NCI-H82 treated with DMSO at 0.1 percent for 48 hours (cell line): ENCODE measurements at regions not wholly inside any gene's neighbourhood (a gene's known extent, or its start where the extent isn't known, plus 50 kb on each side); places are given as distances from the start of the nearest gene placed in this dataset.
"Not testable (repeated sequence)": the region's sequence is repeated elsewhere in the genome, so short reads cannot be mapped to it uniquely, and the experiment has no call there.

ENCODE experiments used
- DNase-seq: peaks from one replicate; lab custom pipeline; 2025; ENCODE audit not compliant: unreplicated experiment; lab: John Stamatoyannopoulos, UW

DNA sequence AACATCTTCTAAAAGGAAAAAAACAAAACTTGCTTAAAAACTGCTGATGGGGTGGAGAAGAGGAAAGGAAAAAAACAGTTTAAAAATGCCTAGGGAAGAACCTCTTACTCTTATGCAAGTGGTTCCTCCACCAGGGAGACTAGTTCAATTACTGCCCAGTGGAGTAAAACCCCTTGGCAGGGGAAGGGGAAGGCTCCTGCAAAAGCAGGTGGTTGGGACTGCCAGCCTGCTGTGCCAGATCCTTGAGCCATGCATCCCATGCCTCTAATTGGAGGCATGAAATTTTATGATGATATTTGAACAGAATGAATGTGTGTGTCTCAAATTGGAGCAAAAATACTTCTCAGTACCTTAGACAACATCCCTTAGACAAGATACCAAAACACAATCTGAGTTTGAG is 118.8 kb downstream of the FSCB start:
- no peak for DNase-seq

DNA sequence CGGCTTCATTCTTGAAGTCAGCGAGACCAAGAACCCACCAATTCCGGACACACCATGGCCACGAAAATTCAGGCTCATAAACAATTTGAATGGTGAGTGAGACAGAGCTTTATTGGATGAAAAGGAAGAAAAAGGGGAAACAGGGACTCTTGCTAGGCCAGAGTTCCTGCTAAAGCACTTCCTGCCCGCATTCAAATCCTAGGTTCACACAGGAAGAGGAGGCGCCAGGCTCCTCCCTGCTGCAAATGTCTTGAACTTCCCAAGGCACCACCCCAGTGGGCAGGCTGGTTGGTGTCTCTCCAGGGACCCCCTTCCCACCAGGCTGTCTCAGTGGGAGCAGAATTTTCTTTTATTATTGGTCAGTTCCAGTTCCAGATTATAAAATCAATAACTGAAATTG is 121.2 kb downstream of the FSCB start:
- DNase-seq, result no peak

GRCh38 chr14:44385296-44385695 is 121.8 kb downstream of the FSCB start:
- not testable (repeated sequence) for DNase-seq

- DNase-seq, result not testable (repeated sequence)
Observed at GRCh38 chr14:44384601-44385293, 122.3 kb downstream of the FSCB start.

GRCh38 chr14:44384093-44384492 is 123.0 kb downstream of the FSCB start:
- DNase-seq, result no peak

DNA sequence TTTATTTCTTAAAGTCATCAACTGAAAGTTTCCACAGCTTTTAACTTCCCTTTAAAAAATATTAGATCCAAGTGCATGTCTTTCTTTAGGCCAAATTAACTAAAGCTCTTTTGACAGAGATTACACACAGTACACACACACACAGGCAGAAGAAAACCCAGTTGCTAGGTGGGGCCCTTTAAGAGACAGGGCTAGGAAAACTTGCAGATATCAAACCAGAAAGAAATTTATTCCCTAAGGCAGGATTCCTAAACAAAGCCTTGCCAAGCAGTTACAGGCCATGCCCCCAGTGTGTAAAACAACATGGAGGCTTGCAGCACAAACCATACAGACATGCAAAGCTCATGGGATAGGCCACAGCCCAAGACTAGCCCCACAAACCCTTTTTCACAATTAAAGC is 123.4 kb downstream of the FSCB start:
- no peak for DNase-seq

GRCh38 chr14:44379292-44379977 is 127.6 kb downstream of the FSCB start:
- DNase-seq, result no peak

GRCh38 chr14:44374906-44375305 is 132.2 kb downstream of the FSCB start:
- DNase-seq, result no peak

GRCh38 chr14:44372807-44373489 is 134.1 kb downstream of the FSCB start:
- DNase-seq, result no peak

DNA sequence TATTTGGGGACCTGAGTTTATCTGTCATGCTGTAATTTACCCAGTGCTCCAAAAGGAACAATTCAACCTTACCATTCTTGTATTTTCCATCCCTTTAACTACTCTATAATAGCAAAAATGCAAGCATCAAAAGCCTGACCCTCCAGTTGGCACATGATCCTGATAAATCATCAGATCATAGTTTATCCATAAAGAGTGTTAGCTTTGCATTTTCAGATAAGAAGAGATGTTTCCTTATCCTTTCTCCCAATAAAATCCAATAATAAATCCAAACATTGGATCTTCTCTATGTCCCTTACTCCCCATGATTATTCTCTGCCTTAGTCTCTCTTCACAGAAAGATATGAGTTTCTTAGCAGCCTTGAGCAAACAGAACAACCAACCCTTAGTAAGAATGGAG is 134.9 kb downstream of the FSCB start:
- no peak for DNase-seq

- DNase-seq, result no peak
Observed at GRCh38 chr14:44370727-44371126, 136.4 kb downstream of the FSCB start.

GRCh38 chr14:44369401-44370123 is 137.5 kb downstream of the FSCB start:
- no peak for DNase-seq

- no peak for DNase-seq
Observed at GRCh38 chr14:44361083-44361482, 146.0 kb downstream of the FSCB start.

DNA sequence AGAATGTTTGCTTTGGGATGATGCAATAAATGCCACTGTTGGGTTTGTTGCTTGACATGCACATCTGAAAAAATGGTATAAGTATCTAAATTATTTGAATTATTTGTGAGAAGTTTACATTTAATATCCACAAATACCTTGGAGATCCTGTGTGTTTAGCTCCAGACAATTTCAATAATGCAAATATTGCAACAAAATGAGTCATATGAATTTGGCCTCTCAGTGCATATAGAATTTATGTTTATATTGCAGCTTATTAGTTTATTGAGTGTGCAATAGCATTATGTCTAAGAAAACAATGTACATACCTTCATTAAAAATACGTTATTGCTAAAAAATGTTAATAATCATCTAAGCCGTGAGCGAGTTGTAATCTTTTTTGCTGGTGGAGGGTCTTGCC is 153.3 kb downstream of the FSCB start:
- no peak for DNase-seq

- no peak for DNase-seq
Observed at GRCh38 chr14:44352201-44352600, 154.9 kb downstream of the FSCB start.

- no peak for DNase-seq
Observed at GRCh38 chr14:44347316-44347715, 159.8 kb downstream of the FSCB start.

DNA sequence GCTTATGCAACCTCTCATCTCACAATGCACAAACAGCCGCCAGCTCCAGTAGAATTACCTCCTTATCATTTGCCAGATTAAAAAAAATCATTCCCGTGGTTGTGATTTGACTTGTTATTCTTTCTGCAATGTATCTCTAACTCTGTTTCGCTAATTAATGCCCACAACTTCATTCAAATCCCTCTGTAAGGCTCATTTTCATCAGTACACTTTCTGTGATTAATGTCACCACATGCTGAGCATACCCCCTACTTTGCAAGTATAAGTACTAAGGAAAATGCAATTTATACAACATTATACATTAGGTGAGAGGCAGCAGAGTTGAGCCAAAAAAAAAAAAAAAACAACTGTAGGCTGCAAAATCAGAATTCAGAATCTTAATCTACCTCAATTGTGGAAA is 166.0 kb downstream of the FSCB start:
- DNase-seq, result no peak

DNA sequence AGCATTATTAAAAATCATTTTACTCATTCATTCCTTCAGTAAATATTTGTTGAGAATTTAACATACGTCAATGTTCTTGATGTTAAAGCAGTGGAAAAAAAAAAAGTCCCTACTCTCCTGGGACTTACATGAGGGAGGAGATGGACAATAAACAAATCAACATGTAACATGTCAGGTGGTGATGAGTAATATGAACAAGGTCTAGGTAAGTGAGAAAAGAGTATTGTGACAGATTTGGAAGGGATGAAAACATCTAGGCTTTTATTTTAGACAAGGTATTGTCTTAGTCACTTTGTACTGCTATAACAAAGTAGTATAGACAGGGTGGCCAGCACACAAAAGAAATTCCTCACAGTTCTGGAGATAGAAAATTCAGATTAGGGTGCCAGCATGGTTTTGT is 167.2 kb downstream of the FSCB start:
- no peak for DNase-seq

- no peak for DNase-seq
Observed at GRCh38 chr14:44339231-44339630, 167.9 kb downstream of the FSCB start.

- no peak for DNase-seq
Observed at GRCh38 chr14:44317441-44317746, 189.7 kb downstream of the FSCB start.

GRCh38 chr14:44316647-44317440 is 190.2 kb downstream of the FSCB start:
- DNase-seq, result no peak
